ENCODE measurements at regions not wholly inside any gene's neighbourhood (a gene's known extent, or its start where the extent isn't known, plus 50 kb on each side); places are given as distances from the start of the nearest gene placed in this dataset.

GRCh38 chr15:62430056-62430455 lies 265.0 kb upstream of the C2CD4B start:
- no peak for ATAC-seq
- 82 to 84% (median 83%) methylated on average over 2 of the region's 2 CpGs for WGBS, 4 donors
- H3K4me1 ChIP-seq = peaks cover 0 to 49% (median 15%) of the 10 kb centered on the region in 12 donors
- no peak overlapping the region for H3K4me3 ChIP-seq
- intact Hi-C loops (cut with DNase I) = no loop called here
- no peaks in the 10 kb centered on the region for H3K36me3 ChIP-seq
- H3K27me3 ChIP-seq = no peaks in the 10 kb centered on the region
- TF ChIP-seq POLR2A (IDR thresholded peaks at IDR 0.05) (no peak), CTCF (IDR thresholded peaks at IDR 0.05) (no peak)
- H3K9me3 ChIP-seq = no peaks in the 10 kb centered on the region
- H3K27ac ChIP-seq = peak overlapping the region in 1 of 12 donors; percentile 40
- no peak for DNase-seq

DNA sequence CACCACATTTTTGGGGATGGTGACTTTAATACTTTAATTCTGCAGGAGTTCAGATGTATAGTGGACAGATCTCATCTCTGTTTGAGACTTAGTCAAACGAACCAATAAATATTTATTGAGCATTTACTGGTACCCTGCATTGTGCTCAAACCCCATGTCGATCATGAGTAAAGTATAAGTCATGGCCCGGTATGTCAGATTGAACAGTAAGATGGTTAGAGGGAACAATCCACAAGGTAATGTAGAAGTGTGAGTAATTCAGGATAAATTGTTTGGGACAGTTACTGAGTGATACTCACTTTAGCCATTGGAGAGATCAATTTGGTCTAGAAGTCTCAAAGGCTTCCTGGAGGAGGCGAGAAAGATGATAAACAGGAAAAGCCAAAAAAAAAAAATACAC lies 265.5 kb upstream of the C2CD4B start:
- ATAC-seq = no peak
- 93 to 95% (median 94%) methylated on average over 4 of the region's 4 CpGs for WGBS, 4 donors
- no peak for DNase-seq
- Histone ChIP-seq H3K36me3 (no peaks in the 10 kb centered on the region), H3K27ac (peak overlapping the region in 1 of 12 donors; percentile 66), H3K27me3 (no peaks in the 10 kb centered on the region), H3K4me3 (no peak overlapping the region), H3K4me1 (peaks cover 0 to 49% (median 15%) of the 10 kb centered on the region in 12 donors), H3K9me3 (no peaks in the 10 kb centered on the region)
- TF ChIP-seq CTCF (IDR thresholded peaks at IDR 0.05) = no peak
- TF ChIP-seq POLR2A (IDR thresholded peaks at IDR 0.05) = no peak
- intact Hi-C loops (cut with DNase I) = no loop called here

DNA sequence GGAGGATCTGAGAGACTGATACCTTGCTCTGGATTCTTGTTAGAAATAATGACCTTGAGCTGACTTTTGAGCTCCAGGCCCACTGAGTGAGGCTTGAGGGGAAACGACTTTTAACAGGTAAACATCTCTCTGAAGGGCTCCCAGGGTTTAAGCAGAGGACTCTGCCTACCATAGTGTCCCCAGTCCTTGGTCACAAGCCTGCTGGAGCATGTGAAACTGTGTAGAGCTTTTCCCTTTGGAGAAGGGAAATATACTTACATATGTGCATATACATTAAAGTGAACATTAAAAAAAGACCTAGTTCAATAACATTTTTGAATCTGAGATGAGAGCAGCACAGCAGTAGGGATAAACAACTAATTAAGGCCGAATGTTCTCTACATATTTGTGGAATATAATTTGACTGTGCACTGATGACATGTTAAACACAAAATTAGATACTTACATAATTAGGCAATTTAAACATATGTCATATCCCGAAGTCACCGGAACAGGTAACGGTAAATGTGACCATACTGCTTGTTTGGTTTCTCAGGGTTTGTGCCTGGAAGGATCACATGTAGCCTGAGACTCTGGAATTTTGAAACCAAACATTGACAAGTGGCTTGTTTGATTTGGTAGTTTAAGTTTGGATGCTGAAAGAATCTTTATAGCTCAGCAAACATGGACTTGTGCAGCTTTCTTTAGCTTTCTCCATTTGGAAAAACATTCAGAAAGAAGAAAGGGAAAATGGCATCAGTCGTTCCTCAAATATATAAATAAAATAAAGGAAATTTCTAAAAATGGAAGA lies 266.1 kb upstream of the C2CD4B start:
- no peak overlapping the region for H3K4me3 ChIP-seq
- no peaks in the 10 kb centered on the region for H3K9me3 ChIP-seq
- 80 to 87% (median 84%) methylated on average over 6 of the region's 6 CpGs for WGBS, 4 donors
- DNase-seq (no peak), ATAC-seq (no peak)
- intact Hi-C loops (cut with DNase I) = no loop called here
- H3K36me3 ChIP-seq = no peaks in the 10 kb centered on the region
- H3K27ac ChIP-seq = peak overlapping the region in 1 of 12 donors; percentile 66
- TF ChIP-seq CTCF (IDR thresholded peaks at IDR 0.05) = no peak
- TF ChIP-seq POLR2A (IDR thresholded peaks at IDR 0.05) = no peak
- no peaks in the 10 kb centered on the region for H3K27me3 ChIP-seq
- peaks cover 0 to 44% (median 15%) of the 10 kb centered on the region in 12 donors for H3K4me1 ChIP-seq

- no peak for TF ChIP-seq POLR2A (IDR thresholded peaks at IDR 0.05)
- no peak for TF ChIP-seq CTCF (IDR thresholded peaks at IDR 0.05)
- Histone ChIP-seq H3K36me3 (no peaks in the 10 kb centered on the region), H3K27me3 (no peaks in the 10 kb centered on the region), H3K4me1 (peaks cover 0 to 38% (median 13%) of the 10 kb centered on the region in 12 donors), H3K27ac (peak overlapping the region in 2 of 12 donors; percentile 66 to 76), H3K9me3 (no peaks in the 10 kb centered on the region), H3K4me3 (no peak overlapping the region)
- no peak for DNase-seq
- ATAC-seq = no peak
- intact Hi-C loops (cut with DNase I) = no loop called here
- WGBS, 4 donors = 79 to 90% (median 89%) methylated on average over 5 of the region's 5 CpGs
Observed at GRCh38 chr15:62431817-62432216, 266.7 kb upstream of the C2CD4B start.

Data from heart left ventricle (tissue), 16 donors.